GM19455 (cell line): ENCODE measurements at regions not wholly inside any gene's neighbourhood (a gene's known extent, or its start where the extent isn't known, plus 50 kb on each side); places are given as distances from the start of the nearest gene placed in this dataset.

Experiments
- ATAC-seq: cut with Tn5 transposase; IDR thresholded peaks from one replicate; pipeline ENCODE4 v1.9.1; 2021; ENCODE audit not compliant: unreplicated experiment

DNA sequence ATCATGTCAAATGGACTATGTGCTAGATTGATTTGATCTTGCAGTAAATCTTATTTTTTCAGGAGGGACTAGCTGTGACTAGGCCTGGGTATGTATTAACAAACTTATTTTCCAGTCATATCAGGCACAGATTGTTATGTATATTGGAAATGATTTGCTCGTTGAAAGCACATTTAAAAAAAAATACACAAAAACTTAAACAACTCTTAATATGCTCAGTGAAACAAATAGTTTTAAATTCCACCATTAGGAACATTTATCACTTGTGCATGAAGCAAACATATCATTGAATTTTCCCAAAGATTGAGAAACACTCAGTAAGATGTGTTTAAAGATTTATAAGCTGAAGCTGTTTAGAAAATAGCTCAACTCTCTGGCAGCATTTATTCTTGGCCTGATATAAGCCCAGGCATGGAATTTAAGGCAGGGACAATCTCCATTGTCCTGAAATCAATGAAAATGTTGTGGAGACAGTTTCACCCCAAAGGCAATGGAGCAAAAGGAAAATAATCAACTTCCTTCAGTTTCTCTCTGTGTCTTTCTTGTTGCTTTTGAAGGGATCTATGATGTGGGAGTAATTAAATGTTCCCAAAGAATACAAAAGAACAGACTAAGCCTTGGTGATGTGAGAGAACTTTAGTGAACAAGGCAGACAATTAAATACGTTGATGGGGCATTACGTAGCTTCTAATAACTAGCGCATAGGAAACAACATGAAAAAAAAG is 250.3 kb downstream of the GPR37 start:
- ATAC-seq = no peak

DNA sequence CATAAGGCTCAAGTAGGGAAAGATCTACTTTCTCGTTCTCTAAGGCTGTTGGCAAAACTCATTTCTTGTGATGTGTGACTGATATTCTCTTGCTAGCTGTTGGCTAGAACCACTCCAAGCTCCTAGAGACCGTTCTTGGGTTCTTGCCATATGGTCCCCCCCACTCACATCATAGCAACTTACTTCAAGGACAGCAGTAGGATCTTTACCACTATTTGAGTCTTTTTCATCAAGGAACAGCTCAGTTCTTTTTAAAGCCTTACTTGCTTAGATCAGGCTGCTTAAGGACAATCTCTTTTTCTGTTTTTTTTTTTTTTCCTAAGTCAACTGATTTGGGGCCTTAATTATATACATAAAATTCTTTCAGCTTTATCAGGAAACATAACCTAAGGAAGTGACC is 251.1 kb downstream of the GPR37 start:
- no peak for ATAC-seq

DNA sequence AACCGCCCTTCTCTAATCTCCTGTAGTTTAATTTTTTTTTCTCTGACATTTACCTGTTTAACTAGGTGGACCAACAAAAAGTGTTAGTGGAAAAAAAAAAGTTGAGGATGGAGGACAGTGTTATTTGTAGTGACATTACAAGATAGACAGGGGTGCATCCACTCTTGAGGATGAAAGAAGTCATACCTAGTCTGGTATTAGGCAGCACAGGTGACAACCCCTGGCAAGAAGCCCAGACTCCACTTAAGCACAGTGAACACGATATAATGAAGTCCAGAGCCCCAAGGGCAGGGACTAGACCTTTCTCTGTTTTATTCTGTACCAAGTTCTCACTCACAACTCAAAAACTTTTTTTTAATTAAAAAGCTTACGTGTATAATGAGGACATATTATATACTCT is 268.4 kb downstream of the GPR37 start:
- no peak for ATAC-seq

DNA sequence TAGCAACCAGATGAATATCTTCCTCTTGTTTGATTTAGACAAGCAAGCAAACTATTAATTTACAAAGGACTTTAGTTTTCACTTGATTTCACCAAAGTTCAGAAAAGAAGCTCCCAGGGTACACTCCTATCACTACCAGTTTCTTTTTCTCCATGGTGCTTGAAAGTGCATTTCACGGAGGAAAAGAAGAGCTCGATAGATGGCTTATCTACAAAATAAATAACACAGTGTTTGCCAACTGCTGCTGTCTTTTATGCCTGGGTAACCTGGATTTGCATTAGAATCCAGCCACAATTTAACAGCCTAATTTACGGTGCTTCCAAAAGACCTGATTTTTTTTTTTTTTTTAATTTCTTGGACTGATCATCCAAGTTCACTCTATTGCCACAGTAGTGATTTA is 275.7 kb downstream of the GPR37 start:
- no peak for ATAC-seq

DNA sequence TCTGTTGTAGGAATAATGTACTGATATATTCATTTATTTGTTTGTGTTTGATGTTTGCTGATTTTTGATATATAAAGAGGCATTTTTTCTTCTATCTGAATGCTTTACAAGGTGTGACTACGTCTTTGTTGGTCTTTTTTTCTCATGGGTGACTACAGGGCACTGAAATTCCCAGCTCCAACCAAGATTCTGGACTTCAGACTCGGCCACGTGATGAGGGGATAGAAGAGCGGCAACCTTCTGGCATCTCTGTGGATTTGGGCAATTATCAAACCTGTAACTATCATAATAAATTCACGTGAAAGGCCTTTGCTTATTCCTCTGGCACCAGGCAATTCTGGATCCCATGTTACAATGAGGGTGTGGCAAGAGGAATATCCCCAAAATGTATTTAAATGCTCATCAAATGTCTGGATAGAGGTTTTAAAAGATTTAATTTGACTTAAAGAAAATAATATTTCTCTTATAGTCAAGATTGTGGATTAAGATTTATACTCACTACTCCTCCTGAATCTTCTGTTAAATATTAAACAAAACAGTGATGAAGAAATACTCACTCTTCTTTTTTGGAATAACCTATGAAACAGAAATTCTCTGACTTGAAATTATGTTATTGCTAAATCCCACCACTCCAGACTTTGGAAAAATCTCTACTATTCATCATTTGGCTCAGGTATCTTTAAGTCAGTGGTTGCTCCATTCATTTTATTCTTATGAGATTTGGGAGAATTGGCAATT is 276.3 kb downstream of the GPR37 start:
- ATAC-seq = no peak

DNA sequence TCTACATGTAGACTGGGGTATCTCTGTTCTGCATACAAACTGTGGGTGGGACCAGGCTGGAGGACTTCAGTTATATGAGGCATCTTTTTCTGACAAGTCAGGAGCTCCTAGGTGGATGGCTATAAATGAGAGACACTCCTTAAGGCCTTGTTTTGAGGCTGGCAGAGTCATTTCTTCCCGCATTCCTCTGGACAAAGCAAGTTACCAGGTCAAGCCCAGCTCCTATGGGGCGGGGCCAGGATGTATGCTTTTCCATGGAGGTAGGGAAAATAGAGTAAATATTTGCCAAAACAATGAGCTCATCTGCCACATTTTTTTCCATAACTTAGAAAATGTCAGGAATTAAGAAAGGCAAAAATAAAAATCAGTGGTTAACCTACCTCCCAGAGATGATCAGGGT is 283.4 kb downstream of the GPR37 start:
- no peak for ATAC-seq

DNA sequence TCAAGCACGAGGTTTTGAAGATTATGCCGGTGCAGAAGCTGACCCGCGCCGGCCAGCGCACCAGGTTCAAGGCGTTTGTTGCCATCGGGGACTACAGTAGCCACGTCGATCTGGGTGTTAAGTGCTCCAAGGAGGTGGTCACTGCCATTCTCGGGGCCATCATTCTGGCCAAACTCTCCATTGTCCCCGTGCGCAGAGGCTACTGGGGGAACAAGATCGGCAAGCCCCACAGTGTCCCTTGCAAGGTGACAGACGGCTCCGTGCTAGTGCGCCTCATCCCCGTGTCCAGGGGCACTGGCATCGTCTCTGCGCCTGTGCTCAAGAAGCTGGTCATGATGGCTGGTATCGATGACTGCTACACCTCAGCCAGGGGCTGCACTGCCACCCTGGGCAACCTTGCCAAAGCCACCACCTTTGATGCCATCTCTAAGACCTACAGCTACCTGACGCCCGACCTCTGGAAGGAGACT is 284.7 kb downstream of the GPR37 start:
- ATAC-seq = no peak

DNA sequence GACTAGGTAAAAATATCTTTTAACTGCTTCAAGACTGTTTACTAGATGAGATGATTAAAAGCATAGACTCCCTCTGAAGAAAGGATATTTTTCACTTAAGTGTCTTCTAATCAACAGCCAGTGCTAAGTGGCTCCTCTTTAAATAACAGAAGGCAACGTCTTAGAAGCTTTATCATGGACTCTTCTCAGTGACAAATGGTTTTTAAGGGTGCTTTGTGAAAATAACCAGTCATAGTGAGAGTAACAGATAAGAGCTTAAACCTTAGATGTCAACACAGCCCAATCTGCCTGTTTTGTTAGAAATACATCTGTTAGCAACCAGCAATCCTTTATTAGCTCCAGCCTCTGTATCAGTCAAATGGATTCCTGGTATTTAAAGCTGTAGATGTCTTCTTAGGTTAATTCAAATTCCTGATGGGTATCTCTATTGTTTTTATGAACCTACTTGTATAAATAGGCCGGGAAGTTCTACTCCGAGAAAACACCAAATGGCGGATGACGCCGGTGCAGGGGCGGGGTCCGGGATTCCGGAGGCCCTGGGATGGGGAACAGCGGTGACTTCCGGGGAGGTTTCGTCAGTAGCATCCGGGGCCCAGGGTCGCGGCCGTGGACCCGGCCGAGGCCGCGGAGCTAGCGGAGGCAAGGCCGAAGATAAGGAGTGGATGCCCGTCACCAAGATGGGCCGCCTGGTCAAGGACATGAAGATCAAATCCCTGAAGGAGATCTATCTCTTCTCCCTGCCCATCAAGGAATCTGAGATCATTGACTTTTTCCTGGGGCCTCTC is 285.4 kb downstream of the GPR37 start:
- no peak for ATAC-seq

DNA sequence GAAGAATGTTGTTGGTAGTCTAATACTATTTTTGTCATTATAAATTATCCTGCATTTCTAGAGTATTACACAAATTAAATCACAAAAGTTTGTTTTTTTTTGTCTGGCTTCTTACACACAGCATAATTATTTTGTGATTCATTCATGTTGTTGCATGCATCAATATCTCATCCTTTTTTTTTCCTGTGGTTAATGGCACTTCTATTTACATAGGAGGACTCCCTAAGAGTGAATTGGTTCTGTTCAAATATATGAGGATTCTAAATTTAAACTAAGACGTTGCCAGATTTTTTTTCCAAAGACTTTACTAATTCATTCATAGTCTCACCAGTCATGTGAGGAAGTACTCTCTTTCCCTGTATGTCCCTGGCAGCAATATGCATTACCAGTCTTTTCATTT is 303.3 kb downstream of the GPR37 start:
- ATAC-seq = no peak

DNA sequence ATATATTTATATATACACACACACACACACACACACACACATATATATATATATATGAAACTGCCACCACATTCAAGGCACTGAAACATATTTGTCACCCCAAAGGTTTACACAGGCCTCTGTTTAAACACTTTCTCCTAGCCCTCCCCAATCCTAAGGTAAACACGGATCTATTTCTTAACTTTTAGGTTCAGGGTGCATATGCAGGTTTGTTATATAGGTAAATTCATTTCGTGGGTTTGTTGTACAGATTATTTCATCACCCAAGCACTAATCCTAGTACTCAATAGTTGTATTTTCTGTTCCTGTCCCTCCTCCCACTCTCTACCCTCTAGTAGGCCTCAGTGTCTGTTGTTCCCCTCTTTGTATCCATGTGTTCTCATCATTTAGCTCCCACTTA is 305.0 kb downstream of the GPR37 start:
- no peak for ATAC-seq

DNA sequence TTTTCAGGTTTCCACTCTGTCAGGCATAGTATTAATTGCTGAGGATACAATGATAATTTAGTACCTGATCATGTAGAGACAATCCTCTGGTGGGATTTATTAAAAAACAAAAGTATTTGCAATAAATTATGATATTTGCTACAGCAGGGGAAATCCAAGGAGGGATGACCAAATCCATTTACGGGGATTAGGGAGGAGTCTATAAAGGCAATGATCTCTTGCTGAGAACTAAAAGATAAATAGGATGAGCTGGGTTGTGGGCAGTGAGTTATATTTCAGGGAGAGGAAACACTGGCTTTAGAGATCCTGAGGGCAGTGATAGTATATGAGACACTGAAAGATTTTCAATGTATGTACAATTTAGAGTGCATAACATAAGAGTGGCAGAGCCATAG is 305.5 kb downstream of the GPR37 start:
- ATAC-seq = no peak

DNA sequence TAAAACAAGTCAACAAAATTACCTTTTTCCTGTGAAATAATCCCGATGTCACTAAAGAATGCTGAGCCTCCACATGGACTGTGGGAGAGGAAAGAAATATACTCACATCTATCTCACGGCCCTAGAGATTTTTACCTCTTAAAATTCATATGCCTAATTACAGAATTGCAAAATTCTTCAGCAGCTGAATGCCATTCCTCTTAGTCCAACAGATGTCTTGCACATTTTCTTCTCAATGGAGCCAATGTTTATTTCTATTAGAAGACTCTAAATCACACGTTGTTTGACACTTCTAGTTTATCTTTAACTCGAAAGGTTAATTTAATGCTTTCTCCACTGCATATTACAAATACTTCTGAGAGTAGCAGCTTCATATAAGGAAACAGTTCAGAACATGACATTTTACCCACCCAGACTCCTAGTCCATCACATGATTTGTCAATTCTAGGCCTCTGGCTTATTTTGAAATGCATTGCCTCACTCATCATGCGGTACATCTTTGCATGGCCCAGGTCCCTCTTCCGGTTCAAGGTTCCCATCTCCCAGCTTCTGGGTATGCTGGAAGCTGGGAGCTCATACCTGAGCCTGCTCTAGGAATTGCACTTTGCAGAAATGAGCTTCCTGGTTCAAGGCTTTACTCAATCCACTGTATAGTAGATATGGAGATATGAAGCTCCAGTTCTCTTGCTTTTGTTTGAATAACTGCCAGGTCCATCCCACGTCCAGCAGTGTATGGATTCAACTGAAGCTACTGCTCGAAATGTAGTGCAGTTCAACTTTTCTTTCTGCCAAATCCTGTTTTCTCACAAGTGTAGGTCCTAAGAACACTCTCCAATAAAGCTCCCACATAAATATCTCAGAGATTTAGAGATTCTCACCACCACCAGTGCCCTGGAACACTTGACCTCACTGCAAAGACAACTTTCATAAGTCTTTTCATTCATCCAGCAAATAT is 306.2 kb downstream of the GPR37 start:
- ATAC-seq = no peak

DNA sequence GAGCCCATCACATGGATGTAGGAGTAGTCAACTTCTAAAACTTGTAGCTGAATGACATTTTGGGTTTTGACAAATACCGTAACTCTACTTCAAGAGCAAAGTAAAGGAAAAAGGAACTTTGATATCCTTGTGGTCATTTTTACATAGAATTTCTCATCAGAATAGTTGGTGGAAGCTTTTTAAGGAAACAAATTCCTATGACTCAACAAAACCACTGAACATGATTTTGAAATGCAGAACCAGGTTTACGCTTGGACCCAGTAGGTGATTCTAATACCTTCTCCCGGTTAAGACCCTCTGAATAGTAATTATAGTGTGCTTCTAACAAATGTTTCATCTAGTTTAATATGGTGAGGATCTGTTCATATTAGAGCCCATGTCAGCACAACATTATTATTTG is 307.8 kb downstream of the GPR37 start:
- ATAC-seq = no peak

DNA sequence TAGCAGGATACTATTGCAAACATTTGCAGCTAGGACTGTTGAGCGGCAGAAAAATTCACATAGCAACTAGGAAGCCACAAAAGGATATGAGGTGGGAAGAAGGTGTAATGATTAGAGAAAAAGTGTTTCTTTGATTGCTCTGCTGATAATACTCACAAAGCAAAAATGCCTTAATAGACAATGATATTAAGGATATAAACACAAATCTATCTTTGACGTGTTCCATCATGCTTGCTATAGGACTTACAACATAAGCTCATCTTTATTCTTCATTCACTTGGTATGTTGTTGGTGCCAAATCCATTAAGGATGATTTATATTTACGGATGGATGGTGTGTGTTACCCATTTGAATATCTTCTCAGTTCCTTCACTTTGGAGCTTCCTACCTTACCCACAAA is 309.3 kb downstream of the GPR37 start:
- ATAC-seq = no peak

DNA sequence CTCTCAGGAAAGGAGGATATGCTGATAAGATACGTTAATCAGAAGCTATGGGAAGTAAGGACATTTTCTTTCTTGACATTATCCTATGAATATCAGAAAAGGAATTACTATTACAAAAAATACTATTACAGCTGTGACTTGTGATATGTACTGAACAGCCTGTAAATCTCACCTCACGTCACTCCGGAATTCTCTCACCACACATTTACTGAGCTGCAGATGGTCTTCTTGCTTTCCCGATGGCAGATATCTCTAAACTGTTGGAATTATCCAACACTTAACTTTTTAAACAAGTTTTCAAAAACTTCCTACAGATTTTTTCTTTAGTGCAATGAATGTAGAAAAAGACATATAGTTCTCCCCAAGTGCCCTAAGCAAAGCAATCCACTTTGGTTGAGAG is 313.4 kb downstream of the GPR37 start:
- no peak for ATAC-seq

DNA sequence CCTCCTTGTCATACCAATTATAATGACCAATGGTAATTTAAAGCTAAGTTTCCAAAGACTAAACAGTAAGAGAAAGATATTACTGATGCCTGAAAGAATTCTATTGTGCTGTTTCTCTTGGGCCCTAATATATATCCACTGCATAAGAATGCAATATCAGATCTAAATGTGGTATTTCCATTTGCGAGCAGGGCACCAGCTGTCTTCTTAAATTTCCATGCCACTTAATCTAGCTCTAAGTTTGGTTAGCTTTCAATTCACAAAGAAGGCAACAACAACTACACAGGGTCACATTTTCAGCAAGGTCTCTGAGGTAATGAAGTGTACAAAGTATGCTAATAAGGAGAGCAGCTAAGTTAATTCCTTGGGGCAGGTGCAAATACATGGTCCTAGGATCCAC is 315.7 kb downstream of the GPR37 start:
- ATAC-seq = no peak

DNA sequence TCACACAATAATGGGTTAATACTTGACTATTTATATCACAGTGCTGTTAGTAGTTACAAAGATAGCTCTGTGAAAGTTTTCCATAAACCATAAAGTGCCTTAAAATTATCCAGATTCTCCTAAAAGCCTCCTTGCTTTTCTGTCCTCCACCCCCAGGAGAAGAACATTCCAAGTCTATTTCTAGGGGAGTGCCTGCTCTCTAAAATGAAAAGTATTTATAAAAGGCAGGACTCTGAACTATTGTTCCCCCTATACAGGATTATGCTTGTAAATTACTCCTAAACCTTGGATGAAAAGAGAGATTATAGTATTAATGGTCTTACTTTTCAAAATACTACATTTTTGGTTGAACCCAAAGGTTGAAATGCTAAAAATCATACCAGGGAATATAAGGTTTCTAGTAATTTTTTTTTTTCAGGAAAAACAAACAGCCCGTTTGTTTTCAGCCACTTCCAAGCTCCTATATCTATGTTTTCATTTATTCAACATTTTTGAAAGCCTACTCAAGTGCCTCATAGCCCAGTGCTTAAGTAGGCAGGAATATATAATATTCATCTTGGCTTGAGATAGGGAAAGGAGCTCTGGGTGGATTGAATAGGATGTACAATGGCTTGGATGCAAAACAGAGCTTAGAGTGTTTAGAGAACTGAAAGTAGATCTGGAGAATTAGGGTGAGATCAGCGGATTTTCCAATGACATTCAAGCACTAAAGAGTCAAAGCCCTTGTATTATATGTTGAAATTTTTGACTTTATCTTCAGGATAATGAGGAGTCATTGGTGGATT is 320.7 kb downstream of the GPR37 start:
- ATAC-seq = no peak

DNA sequence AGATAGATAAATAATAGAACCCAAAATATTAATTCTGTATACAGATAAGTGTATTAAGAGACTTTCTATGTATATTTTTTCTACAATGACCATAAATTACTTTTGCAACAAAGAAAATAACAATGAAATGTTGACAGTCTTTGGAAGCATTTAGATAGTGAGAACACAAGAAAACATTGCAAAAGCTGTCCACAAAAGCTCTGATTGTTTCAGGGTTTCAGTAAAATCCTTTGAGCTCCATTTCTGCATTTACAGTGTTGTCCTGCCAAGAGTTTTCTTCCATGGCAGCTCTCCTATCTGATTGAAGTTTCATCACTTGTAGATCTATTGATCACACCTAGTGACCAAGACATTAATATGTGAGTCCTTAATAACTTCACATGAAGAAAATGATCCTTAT is 321.8 kb downstream of the GPR37 start:
- ATAC-seq = no peak

DNA sequence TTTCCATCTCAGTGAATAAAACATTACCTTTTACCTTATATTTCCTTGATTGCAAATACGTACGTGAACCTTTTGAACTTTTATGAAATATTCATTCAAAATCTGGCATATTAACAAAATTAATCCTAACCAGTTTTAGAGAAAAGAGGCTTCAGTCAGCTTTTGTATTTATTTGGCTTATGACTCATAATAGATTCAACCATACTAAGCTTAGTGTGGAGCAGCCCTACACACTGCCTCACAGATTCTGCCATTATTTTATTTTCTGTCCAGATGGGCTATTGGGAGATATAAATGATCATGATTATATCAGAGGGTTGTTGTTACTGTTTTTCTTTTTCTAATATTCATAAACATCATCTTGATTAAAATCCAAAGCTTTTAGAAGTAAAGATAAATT is 325.5 kb downstream of the GPR37 start:
- ATAC-seq = no peak

DNA sequence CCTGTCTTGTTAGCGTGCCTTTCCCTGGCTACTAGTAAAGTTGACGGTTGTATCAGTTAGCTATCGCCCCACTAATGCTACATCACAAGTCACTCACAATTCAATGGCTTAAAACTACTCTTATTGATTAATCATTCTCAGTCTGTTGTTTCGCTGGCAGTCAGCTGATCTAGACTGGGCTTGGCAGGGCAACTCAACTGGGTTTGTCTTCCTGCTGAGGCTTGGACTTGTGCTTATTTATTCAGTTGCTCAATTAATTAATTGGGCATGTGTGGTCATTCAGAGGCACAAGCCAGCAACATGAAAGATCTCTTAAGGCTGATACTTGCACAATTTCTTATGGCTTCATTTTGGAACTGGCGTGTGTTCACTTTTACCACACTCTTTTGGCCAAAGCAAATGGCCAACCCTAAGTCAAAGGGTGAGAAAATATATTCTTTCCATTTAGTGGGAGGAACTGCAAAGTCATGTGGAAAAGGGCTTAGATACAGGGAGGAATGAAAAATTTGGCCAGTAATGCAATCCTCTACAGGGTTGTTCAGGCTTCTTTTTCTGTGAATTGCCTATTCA is 333.5 kb downstream of the GPR37 start:
- ATAC-seq = no peak
